DMS153 treated with DMSO at 0.1 percent for 48 hours (cell line): ENCODE measurements at regions not wholly inside any gene's neighbourhood (a gene's known extent, or its start where the extent isn't known, plus 50 kb on each side); places are given as distances from the start of the nearest gene placed in this dataset.
"Not testable (repeated sequence)": the region's sequence is repeated elsewhere in the genome, so short reads cannot be mapped to it uniquely, and the experiment has no call there.

Source experiments
- DNase-seq: peaks from one replicate; lab custom pipeline; 2025; ENCODE audit not compliant: unreplicated experiment; lab: John Stamatoyannopoulos, UW

DNA sequence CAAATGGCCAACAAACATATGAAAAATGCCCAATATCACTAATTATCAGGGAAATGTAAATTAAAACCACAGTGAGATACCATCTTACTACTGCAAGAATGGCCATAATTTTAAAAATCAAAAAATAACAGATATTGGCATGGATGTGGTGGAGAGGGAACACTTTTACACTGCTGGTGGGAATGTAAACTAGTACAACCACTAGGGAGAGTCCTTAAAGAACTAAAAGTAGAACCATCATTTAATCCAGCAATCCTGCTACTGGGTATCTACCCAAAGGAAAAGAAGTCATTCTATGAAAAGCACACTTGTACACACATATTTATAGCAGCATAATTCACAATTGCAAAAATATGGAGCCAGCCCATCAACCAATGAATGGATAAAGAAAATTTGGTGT is 459.7 kb downstream of the GXYLT1 start:
- DNase-seq, result no peak

GRCh38 chr12:41683513-41684240 is 461.0 kb downstream of the GXYLT1 start:
- no peak for DNase-seq

DNA sequence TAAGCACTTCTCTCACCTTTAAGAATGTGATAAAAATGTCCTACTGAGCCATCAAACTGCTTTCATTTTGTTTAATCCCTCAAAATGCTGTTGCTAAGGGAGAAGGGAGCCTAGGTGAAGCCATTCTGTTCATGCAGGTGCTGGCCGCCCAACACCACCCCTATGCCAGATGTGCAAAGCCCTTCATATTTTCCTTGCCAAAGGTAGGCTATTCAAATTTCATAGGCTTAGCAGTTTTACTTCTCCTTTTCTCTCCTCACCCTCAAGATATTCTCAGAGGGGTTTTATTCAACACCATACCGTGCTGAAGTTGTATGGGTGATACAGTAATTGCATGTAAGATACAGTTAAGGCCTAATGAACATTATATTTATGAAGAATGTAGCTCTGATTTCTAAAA is 461.7 kb downstream of the GXYLT1 start:
- DNase-seq, result no peak

DNA sequence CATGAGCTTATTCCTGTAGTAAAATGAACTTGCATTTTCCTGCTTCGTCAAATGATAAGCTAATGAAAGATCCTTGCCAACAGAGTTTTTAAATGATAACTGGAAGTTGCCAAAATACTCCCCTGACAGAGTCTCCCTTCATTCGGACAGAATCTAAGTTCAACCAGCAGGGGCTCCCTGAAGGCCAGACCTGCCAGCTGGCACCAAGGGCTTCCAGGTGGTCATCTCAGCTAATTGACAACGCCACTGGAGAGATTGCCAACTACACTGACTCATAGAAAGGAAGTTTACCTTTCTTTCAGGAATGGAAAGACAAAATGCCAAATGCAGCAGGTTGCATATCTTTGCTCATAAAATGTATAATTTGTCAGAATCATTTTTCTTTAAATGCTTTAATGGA is 462.8 kb downstream of the GXYLT1 start:
- no peak for DNase-seq

- DNase-seq, result no peak
Observed at GRCh38 chr12:41680155-41680554, 464.5 kb downstream of the GXYLT1 start.

DNA sequence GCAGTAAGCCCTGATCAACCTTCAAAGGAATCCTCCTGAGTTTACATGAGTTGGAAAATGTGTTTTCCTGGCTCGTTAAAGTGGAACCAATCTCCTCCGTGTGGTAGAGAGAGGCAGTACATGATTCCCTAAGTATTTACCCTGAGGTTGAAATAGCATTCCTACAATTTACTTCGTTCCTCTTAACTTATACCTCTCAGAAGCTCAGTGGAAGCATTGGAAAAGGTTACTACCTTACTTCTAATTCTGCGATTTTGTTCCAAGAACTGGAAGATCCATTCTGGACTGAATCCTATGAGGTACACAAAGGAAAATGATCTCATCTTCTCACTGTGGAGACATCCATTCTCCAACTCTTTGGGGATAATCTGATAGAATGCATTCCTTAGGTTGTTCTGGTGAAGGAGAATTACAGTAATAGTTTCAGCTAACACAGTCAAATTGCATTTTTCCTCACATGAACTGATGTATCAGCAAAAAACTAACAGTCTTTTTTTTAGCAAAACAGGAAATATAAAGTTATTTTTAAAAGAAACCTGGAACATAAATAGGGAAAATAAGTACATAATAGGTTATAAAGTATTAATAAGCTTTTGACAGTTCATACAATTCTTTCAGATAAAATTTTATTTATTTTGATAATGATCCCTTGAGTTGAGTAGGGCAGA is 475.6 kb downstream of the PDZRN4 start:
- no peak for DNase-seq

DNA sequence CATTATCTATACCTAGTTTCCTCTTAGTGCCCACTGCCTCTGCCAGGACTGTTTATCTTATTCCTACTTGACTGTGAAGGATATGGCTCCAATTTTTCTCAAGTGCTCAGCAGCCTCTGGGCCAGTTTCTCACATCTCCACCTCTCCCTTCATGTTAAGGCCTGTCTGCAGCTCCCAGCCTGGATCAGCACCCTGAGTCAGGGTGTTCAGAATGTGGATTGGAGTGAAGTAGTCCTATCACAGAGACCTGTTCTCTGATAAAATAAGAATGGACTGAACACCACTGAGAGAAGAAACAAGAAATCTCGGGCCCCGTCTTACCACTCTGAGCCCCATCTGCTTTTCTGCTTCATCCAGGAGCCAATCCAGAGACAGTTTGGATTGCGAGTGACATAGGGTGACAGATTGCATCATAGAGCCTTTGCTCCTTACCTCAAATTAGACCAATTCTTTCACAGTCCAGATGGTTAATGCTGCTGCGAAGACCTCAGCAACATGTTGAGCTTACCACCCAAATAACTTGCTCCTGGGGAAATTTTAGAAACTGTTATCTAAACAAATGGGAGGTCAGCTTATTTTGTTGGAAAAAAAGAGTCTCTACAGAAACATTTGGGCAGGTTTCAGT is 473.1 kb downstream of the PDZRN4 start:
- no peak for DNase-seq

- DNase-seq, result no peak
Observed at GRCh38 chr12:41656454-41656853, 468.3 kb downstream of the PDZRN4 start.

DNA sequence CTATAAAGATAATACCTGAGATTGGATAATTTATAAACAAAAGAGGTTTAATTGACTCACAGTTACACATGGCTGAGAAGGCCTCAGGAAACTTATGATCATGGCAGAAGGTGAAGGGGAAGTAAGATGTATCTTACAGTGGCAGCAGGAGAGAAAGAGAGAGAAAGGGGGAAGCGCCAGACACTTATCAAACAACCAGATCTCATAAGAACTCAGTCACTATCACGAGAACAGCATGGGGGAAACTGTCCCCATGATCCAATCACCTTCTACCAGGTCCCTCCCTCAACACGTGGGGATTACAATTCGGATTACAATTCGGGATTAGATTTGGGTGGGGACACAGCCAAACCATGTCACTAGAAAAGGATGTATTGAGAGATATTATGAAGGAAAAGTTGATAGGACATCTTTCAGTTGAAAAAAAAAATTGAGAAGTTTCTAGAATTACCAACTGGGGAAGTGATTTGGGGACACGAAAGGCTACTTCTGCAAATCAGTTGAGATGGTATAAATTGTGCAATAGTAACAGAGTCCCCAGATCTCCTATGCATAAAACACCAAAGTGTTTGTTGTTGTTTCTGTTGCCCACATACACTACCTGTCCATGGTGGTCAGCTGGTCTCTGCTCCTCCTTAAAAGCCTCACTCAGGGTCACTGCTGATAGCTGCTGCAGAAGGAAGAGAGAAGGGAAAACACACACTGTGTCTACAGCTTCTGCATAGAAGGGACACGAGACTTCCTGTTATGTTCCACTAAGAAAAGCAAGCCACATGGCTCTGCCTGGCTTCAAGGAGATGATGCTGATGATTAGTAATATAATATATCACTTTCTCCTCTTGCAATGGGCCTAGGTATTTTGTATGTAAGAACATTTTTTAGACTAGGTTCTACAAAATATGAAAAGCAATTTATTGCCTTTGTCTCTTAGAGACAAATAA is 465.5 kb downstream of the PDZRN4 start:
- DNase-seq, result no peak

DNA sequence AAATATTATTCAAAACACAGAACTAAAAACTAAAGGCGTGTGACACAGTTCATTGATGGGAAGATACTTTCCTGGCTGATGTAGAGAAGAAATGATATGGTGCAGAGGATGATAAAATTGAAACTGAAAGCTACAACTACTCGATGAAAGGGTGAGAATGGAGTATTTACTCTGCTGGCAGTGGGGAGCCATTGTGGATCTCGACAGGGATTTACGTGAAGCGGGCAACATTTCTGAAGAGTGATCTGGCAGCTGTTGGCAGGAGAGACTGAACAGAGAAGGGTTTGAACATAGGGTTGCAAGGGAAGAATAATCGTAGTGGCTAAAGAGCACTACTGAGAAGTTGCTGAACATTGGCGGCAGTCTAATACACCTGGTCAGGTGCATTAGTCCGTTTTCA is 464.9 kb downstream of the PDZRN4 start:
- peak; percentile 38 for DNase-seq

DNA sequence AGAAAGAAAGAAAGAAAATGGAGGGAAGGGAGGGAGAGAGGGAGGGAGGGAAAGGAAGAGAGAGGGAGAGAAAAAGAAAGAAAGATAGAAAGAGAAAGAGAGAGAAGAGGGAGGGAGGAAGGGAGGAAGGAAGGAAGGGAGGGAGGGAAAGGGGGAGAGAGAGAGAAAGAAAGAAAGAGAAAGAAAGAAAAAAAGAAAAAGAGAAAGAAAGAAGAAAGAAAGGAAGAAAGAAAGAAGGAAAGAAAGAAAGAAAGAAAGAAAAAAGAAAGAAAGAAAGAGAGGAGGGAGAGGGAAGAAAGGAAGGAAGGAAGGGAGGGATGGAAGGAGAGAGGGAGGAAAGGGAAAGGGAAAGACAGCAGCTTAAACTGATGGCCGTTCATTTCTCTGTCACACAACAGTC is 457.5 kb downstream of the PDZRN4 start:
- no peak for DNase-seq

DNA sequence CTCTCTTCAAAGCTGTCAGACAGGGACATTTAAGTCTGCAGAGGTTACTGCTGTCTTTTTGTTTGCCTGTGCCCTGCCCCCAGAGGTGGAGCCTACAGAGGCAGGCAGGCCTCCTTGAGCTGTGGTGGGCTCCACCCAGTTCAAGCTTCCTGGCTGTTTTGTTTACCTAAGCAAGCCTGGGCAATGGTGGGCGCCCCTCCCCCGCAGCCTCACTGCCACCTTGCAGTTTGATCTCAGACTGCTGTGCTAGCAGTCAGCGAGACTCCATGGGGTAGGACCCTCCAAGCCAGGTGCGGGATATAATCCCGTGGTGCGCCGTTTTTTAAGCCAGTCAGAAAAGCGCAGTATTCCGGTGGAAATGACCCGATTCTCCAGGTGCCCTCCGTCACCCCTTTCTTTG is 454.7 kb downstream of the PDZRN4 start:
- not testable (repeated sequence) for DNase-seq

GRCh38 chr12:41636653-41637052 is 448.5 kb downstream of the PDZRN4 start:
- no peak for DNase-seq

DNA sequence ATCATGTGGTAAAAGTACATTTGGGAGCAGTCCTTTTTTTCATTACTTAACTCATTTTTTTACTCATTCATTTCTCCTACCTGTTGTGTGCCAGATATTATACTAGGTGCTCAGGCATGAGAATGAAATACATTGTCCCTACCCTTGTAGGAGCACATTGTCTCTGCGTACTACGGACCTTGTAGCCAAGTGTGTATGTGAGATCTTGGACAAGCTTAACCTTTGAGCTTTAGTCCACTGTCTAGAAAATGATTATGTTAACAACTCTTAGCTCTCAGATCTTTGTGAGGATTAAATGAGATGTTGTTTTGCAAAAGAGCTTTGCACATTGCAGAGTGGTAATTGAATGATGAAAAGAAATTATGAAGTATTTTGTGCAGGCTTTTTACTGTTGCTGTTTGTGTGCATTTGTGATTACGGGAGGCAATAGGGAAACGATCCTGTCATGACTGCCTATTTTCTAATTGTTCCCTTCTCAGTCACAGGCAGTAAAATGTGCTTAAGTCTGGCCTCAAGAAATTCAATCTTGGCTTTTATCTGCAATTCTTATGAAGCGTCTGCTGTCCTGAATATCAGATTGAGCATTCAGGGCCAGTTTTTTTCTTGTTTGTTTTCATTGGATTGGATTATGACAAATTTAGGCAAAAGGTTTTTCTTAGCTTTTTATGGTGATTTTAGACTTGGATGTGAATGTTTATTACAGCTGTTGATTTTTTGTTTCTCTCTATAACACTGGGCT is 447.7 kb downstream of the PDZRN4 start:
- no peak for DNase-seq

DNA sequence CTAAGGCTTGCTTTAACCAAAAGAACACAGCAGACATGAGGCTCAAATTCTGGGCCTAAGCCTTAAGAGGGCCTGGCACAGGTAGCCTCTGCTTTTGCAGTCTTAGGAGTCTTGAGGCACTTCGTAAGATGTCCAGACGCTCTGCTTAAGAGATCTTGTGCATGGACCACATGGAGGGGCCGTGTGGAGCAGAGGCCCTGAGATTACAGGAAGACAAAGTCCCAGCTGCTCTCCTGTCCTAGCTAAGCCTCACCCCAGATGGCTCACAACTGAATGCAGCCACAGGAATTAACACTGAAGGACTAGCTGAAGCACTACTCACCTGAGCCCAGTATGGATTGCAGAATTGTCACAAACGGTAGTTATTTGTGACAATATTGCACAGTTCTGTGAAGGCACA is 446.0 kb downstream of the PDZRN4 start:
- no peak for DNase-seq

DNA sequence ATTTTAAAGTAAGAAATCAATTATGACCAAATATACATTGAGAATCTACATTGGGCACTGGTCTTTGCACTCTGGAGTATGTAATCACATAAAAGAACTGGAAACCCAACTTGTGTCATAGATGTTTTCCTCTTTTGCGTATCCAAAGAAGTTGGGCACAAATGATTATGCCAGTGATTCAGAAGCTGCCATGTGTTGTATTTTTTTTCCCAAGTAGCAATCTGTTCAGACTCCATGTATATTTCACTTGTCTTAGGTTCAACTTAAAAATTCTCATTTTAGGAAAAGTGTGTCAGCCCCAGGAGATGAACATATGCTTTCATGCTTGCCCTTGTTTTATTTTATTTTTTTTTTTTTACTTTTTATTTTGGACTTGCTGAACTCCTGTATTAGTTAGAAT is 441.5 kb downstream of the PDZRN4 start:
- DNase-seq, result no peak

GRCh38 chr12:41627476-41627875 is 439.4 kb downstream of the PDZRN4 start:
- DNase-seq, result no peak

GRCh38 chr12:41624571-41624970 is 436.5 kb downstream of the PDZRN4 start:
- no peak for DNase-seq
